ENCODE measurements at regions not wholly inside any gene's neighbourhood (a gene's known extent, or its start where the extent isn't known, plus 50 kb on each side); places are given as distances from the start of the nearest gene placed in this dataset.

GRCh38 chr6:166021429-166021828 lies 146.2 kb downstream of the TBXT start (continued):
- no peak for TF ChIP-seq ZNF462 (CRISPR knock-in tag; IDR thresholded peaks at IDR 0.05)
- no peak for TF ChIP-seq EZH2phosphoT487 (IDR thresholded peaks at IDR 0.05; ENCODE audit: unreplicated experiment)
- TF ChIP-seq REST (IDR thresholded peaks at IDR 0.05; ENCODE audit: unreplicated experiment) = no peak
- TF ChIP-seq ETS1 (IDR thresholded peaks at IDR 0.05) = no peak
- TF ChIP-seq CREB1 (CRISPR knock-in tag; IDR thresholded peaks at IDR 0.05; ENCODE audit: low read depth) = no peak

Measured in GM23338 (cell line).